HG03064 (cell line): ENCODE measurements at regions not wholly inside any gene's neighbourhood (a gene's known extent, or its start where the extent isn't known, plus 50 kb on each side); places are given as distances from the start of the nearest gene placed in this dataset.
"Not testable (repeated sequence)": the region's sequence is repeated elsewhere in the genome, so short reads cannot be mapped to it uniquely, and the experiment has no call there.

ENCODE experiments used
- ATAC-seq: cut with Tn5 transposase; IDR thresholded peaks from one replicate; pipeline ENCODE4 v1.9.1; 2021; ENCODE audit warnings: low read depth; ENCODE audit not compliant: unreplicated experiment

DNA sequence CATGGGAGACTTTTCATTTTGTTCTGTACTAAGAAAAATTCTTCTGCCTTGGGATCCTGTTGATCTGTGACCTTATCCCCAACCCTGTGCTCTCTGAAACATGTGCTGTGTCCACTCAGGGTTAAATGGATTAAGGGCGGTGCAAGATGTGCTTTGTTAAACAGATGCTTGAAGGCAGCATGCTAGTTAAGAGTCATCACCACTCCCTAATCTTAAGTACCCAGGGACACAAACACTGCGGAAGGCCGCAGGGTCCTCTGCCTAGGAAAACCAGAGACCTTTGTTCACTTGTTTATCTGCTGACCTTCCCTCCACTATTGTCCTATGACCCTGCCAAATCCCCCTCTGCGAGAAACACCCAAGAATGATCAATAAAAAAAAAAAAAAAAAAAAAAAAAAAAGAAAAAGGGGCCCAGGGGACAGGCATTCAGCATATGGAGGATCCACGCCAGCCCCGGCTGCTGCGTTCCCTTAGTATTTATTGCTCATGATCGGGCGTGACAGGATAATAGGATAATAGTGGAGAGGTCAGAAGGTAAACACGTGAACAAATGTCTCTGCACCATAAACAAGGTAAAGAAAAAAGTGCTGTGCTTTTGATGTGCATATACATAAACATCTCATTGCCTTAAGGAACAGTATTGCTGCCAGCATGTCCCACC is 113.7 kb upstream of the ZNF92 start:
- not testable (repeated sequence) for ATAC-seq

DNA sequence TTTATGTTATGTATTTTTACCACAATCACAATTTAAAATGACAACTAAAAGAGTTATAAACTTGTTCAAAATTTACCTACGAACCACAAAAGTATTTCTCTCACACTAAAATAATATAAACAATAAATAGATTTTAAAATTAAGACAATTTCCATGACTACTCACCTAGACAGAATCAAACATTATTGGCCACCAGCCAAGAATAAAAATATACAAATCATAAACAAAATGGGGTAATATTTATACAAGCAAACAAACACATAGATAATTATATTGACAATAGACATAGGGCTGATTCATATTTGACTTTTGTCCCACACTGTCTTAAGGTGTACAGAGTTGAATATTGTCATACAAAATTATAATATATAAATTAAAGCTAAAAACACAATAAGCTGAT is 119.6 kb upstream of the ZNF92 start:
- ATAC-seq = no peak

DNA sequence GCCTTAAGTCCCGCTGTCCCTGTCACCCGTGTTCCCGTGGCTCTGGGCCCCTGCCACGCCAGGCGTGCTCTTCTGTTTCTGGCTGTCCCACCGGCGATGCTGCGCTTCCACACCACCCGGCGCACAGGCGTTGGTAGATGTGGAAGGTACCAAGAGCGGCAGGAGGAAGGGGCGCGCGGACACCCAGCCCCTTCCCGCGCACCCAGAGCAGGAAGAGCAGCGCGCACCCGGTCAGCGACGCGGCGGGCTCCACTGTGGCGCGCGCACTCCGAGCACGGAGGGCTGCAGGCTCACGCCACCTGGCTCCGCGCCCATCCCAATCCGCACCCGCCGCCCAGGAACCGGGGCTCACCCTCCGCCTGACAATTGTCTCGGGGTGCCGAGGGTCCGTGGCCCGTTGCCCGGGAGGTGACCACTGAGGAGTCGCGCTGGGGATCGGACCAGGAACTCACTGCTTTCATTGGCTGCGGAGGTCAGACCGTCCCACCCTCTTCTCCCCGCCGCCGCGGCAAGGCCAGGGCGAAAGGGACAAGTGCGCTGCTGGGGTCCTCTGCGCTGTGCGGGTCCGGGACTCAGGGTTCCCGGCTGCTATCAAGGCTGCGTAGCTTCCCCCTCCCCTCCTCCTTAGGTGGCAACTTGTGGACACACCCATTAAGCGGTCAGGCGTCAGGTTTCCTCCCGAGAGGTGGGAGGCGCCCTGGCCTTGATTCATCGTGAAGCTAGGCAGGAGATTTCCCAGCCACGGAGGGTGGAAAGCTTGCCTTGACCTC is 121.6 kb upstream of the ZNF92 start:
- ATAC-seq = no peak

DNA sequence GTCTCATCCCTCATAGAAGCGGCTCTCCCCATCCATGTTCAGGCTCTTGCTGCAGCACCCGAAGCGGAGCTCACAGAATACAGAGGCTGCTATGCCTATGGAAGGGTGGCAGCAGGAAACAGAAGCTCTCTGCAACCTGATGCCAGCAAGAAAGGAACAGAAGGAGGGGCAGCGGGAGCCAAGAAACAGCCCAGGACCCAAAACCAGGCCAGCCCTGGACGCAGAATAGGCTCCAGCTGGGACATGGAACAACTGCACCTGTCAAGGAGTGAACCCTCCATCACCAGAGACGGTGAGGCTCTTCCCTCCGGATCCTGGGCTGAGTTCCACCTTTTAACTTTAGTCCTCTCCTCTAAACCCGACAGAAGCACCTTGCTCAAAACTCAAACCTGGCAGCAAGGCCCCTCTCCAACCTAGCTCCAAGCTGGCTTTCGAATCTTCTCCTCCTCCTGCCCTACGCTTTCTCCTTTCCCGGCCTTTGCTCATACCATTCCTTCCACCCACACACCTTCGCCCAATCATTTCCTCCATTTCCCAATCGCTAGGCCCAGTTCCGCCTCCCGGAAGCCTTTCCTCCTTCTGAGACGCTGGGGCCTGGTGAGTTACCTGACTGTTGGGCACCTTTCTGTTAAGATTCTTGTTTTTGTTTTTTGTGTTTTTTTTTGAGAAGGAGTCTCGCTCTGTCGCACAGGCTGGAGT is 122.8 kb upstream of the ZNF92 start:
- no peak for ATAC-seq

DNA sequence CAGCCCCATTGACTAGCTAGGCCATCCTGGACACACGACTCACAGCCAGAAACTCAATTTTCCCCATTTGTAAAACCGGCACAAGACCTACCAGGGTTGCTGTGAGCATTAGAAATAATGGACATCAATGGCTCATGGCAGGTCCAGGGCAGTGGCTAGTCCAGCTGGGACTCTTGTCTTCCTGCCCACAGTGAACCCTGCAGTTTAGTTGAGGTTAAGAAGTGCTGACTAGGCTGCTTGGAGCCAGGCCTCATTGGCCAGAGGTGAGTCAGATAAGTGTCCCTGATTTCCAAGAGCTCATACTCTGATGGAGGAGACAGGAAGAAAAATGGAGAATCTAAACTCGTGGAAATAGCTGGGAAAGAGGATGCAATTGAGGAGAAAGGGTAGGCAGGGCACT is 123.4 kb upstream of the ZNF92 start:
- no peak for ATAC-seq

DNA sequence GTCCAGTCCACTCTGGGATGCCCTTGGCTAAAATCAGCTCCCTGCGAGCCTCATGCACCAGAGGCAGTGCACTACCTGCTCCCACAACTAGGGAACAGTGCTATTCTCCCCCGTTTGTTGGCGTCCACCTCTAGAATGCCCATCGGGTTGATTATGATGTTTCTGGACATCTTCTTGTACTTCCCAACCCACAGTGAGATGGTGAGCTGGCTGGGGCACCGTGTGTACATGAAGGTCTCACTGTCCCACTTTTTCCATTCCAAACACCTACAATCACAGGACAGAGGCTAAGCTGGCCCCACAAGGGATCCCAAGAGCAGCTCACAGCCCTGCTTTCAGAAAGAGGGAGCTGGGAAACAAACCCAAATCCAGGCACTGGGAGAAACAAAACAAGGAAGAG is 126.2 kb upstream of the ZNF92 start:
- ATAC-seq = no peak

DNA sequence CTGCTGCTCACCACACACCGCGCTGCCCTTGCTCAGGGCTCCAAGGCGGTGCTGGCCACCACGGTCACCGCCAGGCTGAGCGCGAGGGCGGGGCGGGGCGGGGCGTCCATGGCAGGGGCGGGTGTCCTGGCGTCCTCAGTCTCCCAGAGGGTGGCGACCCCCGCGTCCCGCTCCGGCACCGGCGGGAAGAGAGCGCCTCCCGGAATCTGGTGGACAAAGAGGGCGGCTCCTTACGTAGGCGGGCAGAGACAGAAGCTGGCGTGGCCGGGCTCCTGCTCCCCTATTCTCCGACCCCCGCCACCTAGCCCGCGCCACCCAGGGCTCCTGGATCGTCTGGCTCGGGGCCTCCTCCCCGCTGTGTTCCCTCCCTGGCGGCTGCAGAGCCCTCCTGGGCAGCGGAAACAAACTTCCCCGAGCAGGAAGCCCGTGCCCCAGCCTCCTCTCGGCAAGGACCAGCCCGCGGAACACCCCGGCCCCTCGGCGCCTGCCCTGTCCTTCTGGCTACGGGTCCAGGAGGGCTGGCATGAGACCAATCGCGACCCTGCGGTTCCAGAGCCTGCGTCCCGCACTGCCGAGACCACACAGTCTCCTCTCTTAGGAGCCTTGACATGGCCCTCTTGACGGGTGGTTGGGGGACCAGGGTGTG is 133.8 kb upstream of the ZNF92 start:
- ATAC-seq = no peak

DNA sequence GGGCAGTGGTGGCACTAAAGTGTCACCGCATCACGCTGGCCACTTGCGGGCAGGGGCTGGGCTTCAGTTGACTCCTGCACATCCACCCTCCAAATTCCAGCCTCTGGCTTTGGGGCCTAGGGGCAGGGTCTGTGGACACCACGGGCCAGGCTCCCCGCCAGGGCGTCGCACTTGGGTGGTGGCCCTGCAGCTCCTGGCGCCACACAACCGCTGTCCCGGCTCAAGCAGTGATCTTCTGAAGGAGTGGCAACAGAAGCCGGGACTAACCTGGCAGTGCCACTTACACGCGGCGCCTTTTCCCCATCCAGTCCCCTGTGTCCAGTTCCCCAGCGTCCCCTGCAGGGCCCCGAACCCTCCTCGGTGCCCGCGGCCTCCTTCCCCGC is 134.3 kb upstream of the ZNF92 start:
- ATAC-seq = no peak

DNA sequence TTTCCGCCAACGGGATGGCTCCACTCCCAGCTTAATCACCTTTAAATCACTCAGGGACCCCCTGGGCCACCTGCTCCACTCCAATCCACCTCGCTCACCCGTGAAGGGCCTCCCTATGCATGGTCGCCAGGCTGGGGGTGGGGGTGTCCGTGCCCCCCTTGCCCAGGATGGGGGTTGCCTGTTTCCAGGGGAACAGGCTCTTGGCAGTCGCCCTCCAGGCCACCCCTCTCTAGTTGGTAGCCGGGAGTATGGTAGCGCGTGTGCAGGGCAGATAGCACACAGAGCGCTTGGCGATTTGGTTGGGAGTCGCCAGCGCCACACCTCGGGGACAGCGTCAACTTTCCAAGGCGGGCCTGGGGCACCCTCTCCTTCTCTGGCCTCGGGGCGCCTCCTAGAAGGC is 134.9 kb upstream of the ZNF92 start:
- no peak for ATAC-seq

DNA sequence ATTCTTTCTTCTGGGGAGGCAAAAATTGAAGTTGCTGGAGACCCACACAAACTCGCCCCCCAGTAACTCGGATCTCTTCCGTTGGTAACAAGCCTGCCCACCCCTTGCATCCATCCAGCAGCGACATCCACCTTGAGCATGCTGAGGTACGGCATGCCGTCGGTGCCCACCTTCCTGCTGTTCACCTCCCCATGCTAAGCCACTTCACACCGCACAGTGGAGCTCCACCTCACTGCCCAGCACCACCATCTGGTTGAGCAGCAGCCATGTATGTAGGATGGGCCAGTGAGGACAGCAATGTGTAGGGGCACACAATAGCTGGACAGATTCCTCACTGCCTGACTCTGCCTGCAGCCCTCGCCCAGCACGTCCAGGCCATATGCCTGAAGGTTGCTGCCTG is 138.1 kb upstream of the ZNF92 start:
- no peak for ATAC-seq

DNA sequence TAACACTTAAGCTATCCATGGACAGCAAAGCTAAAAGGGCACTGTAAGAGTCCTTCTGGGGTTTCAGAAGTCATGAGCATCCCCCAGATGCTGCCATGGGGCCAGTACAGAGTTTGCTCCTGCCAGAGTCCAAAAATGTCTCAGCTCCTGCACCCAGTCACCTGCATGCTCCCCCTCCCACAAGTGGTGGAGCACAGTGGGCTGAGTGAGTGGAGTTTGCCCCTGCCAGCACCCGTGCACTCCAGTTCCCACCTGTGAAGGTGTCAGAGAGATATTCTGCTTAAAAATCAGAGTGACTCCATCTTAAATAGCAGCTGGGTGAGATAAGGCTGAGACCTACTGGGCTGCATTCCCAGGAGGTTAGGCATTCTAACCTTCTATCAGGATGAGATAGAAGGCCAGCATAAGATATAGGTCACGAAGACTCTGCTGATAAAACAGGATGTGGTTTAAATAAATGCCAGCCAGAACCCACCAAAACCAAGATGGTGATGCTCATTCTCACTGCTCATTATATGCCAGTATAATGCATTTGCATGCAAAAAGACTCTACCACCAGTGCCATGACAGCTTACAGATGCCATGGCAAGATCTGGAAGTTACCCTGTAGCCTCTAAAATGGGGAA is 140.1 kb upstream of the ZNF92 start:
- ATAC-seq = no peak

DNA sequence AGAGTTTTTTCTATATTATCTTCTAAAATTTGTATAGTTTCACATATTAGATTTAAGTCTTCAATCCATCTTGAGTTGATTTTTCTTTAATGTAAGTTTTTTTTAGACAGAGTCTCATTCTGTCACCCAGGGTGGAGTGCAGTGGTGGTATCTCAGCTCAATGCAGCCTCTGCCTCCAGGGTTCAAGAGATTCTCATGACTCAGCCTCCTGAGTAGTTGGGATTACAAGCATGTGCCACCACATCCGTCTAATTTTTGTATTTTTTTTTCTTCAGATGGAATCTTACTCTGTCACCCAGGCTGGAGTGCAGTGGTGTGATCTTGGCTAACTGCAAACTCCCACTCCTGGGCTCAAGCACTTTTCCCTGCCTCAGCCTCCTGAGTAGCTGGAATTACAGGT is 143.4 kb upstream of the ZNF92 start:
- no peak for ATAC-seq

DNA sequence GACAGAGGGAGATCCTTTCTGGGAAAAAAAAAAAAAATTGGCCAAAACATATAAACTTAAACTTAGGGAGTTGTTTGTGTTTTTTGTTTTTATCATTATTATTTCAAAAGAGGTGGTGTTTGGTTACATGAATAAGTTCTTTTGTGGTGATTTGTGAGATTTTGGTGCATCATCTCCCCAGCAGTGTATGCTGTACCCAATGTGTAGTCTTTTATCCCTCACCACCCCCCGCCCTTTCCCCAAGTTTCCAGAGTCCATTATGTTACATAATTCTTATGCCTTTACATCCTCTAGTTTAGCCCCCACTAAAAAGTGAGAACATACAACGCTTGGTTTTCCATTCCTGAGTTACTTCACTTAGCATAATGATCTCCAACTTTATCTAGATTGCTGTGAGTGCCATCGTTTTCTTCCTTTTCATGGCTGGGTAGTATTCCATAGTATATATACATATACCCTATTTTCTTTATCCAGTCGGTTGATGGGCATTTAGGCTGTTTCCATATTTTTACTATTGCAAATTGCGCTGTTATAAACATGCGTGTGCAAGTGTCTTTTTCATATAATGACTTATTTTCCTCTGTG is 148.1 kb upstream of the ZNF92 start:
- no peak for ATAC-seq

DNA sequence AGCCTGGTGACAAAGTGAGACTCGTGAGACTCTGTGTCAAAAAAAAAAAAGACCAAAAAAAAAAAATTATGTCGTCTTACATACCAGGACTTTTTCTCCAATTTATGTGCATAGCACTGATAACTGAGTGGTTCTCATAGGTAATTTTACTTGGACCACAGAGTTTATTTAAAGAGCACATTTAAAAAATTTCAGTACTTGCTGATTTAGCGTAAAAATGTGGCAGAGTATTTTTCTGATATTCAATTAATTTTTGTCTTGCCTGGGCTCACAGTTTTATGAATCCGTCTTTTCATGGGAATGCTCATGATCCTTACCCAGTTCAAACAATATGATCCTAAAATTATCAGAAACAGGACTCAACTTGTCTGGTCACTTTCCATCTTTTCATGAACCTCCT is 151.0 kb upstream of the ZNF92 start:
- no peak for ATAC-seq

DNA sequence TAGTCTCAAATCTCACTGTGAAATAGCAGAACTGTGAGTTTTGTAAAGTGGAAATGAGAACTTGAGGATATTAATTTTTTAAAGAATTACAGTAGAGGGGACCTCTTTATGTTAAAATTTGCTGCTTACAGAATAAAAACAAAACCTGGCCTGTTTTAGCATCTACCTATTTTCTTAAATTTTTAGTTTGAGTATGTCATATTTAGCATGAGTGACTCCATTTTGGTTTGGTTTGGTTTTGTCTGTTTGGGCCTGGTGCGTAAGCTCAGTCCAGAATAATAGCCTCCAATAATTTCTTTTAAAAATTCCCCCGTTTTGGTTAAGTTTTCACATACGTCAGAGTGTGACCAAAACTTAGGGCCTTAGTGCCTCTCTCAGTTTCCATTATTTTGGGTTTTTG is 152.0 kb upstream of the ZNF92 start:
- no peak for ATAC-seq

DNA sequence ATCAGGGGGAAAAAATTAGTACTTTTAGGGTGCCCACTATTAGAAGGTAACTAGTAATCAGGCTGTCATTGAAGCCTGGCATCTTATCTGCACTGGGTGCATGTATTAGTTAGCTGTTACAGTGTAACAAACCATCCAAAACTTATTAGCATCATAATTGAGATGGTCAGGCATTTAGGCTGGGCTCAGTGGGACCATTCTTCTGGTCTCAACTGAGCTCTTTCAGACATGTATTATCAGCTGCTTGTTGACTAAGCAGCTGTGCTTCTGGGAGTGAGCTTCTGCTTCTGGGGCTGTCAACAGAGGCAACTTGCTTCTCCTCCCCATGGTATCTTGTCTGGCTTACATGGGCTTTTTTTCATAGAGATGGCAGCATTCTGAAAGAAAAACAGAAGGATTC is 154.0 kb upstream of the ZNF92 start:
- ATAC-seq = no peak

DNA sequence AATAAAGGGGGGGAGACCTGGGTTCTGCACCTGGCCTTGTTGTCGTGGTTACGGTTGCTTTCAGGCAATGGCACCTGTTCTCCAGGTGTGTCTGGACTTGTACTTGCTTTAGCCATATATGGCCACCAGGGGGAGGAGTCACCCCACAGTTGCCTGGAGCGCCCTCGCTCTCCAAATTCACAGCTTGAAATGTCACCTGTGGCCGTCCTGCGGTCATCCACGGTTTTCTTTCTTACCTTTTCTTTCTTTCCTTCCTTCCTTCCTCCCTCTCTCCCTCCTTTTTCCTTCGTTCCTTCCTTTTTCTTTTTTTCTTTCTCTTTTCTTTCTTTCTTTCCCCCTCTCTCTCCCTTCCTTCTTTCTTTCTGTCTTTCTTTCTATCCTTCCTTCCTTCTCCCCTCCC is 157.2 kb upstream of the ZNF92 start:
- ATAC-seq = no peak

DNA sequence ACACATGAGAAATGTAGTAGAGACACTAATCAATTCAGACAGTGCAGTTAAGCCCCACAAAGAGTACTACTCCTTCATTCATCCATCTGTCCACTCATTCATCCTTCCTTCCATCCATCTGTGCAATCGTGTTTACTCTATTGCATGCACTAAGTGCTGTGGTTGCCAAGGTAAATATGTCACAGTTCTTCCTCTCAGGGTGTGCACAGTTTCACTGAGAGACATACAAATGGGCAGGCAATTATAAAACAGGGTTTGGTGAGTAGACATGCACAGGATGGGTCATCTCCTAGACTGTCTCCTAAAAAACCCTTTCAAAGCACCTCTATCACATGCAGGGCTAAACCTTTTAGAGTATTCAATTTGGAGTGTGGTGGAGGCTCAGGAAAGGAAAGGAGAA is 160.4 kb upstream of the ZNF92 start:
- ATAC-seq = not testable (repeated sequence)

DNA sequence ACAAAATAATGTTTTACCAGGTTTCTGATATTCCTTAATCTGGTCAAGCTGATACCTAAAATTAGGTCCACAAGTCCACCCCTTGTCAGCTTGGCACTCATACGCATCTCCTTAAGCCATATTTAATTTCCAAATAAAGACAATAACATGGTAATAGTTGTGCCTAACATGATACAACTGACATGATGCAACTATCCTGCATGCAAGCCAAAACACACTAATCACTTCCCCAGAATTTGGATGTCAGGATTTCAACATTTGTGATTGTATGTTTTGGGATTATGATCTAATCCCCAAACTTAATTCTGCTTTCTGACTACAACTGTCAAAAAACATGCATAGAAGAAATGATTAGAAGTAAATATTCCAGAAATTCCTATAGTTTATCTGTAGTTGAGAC is 174.4 kb upstream of the ZNF92 start:
- not testable (repeated sequence) for ATAC-seq

DNA sequence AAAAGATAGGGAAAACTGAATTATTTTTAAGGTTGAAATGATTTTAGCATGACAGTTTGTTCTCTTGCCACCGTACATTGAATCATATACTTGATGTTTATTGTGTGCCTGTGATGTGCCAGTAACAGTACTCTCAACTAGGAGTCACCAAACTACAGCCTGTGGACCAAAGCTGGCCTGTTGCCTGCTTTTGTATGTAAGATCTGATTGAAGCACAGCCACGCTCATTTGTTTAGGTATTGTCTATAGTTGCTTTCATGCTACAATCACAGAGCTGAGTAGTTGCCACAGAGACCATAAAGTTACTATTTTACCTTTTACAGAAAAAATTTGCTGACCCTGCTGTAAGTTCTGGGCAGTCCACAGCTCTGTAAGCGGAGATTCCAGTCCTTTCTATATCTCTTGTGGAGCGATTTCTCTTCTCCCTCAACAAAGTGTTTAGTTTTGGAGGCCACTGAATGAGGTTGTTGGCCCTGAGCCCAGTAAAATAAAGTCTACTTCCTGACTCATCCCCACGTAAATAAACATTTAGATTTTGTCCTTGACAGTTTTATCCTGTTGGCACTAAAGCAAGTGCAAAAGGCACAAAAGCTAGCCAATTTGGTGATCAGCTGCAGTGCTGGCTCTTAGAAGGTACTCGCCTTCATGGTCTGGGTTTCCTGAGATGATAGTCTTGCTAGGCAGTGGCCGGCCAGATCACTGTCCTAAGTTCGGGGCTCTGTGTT is 180.2 kb upstream of the ZNF92 start:
- ATAC-seq = not testable (repeated sequence)
